Smooth muscle cell (in vitro differentiated cells): ENCODE measurements at regions not wholly inside any gene's neighbourhood (a gene's known extent, or its start where the extent isn't known, plus 50 kb on each side); places are given as distances from the start of the nearest gene placed in this dataset.

Experiments
- DNase-seq: peaks from one replicate; lab custom pipeline; 2025; ENCODE audit not compliant: unreplicated experiment; lab: John Stamatoyannopoulos, UW
- H2AFZ ChIP-seq: fragments of 200-600 bp; sonication (generic); 2 replicates; pipeline ENCODE4 v1.6.0; 2016; ENCODE audit warnings: antibody characterized with exemption, low read depth, mild to moderate bottlenecking
- H3F3A ChIP-seq: fragments of 200-600 bp; sonication (generic); 2 replicates; pipeline ENCODE4 v1.6.0; 2017; ENCODE audit warnings: antibody characterized with exemption, low read depth
- H3K27ac ChIP-seq: fragments of 200-600 bp; sonication (generic); 2 replicates; pipeline ENCODE4 v1.5.1; 2016; ENCODE audit warnings: low read depth, mild to moderate bottlenecking
- H3K27me3 ChIP-seq: fragments of 200-600 bp; sonication (generic); 2 replicates; pipeline ENCODE4 v1.6.1; 2016; ENCODE audit warnings: low read depth, mild to moderate bottlenecking
- H3K36me3 ChIP-seq: fragments of 200-600 bp; sonication (generic); 2 replicates; pipeline ENCODE4 v1.5.1; 2016; ENCODE audit warnings: low read depth
- H3K4me1 ChIP-seq: fragments of 200-600 bp; sonication (generic); 2 replicates; pipeline ENCODE4 v1.5.1; 2016; ENCODE audit warnings: low read depth
- H3K4me2 ChIP-seq: fragments of 200-600 bp; sonication (generic); 2 replicates; pipeline ENCODE4 v1.6.0; 2016; ENCODE audit warnings: mild to moderate bottlenecking
- H3K4me3 ChIP-seq: fragments of 200-600 bp; sonication (generic); 2 replicates; pipeline ENCODE4 v1.5.1; 2016; ENCODE audit warnings: mild to moderate bottlenecking
- H3K79me2 ChIP-seq: fragments of 200-600 bp; sonication (generic); 2 replicates; pipeline ENCODE4 v1.6.0; 2016; ENCODE audit warnings: low read depth, mild to moderate bottlenecking
- H3K9ac ChIP-seq: fragments of 200-600 bp; sonication (generic); 2 replicates; pipeline ENCODE4 v1.6.0; 2016; ENCODE audit warnings: low read depth
- H3K9me3 ChIP-seq: fragments of 200-600 bp; sonication (generic); replicated peaks from 2 replicates; pipeline ENCODE4 v1.5.1; 2016; ENCODE audit warnings: low read depth
- H4K20me1 ChIP-seq: fragments of 200-600 bp; sonication (generic); 2 replicates; pipeline ENCODE4 v1.6.0; 2016; ENCODE audit warnings: low read depth
- WGBS: methylation state at CpG from one replicate; pipeline ENCODE4 v1.1.7; 2016; ENCODE audit warnings: low lambda C conversion rate; 5-methylcytosine and 5-hydroxymethylcytosine counted together
- TF ChIP-seq, protein P1 (sequence below): fragments of 200-600 bp; sonication (generic); IDR thresholded peaks from 2 replicates; pipeline ENCODE4 v1.5.1; 2017; ENCODE audit warnings: borderline replicate concordance, mild to moderate bottlenecking, antibody characterized with exemption; ENCODE audit not compliant: insufficient read depth, poor library complexity, severe bottlenecking

DNA sequence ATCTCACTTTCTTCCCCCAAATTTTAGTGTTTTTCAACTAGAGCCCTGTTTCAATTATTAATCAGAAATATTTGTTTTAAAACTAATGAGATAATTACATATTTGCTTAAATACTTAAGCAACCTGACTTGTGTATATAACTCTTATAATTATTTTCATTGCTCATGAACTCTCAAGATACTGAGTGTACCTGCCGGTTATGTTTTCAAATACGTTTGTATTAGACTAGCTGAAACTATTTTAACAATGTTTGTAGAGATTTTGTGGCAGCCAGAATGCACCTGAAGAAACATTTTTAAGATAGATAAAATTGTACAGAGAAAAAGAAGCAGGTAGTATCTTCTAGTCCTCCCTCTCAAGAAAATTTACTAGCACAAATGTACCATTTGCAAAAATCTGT is 140.6 kb upstream of the CXADR start:
- H2AFZ ChIP-seq, result peak overlapping the region; percentile 64
- TF ChIP-seq, protein P1, sequence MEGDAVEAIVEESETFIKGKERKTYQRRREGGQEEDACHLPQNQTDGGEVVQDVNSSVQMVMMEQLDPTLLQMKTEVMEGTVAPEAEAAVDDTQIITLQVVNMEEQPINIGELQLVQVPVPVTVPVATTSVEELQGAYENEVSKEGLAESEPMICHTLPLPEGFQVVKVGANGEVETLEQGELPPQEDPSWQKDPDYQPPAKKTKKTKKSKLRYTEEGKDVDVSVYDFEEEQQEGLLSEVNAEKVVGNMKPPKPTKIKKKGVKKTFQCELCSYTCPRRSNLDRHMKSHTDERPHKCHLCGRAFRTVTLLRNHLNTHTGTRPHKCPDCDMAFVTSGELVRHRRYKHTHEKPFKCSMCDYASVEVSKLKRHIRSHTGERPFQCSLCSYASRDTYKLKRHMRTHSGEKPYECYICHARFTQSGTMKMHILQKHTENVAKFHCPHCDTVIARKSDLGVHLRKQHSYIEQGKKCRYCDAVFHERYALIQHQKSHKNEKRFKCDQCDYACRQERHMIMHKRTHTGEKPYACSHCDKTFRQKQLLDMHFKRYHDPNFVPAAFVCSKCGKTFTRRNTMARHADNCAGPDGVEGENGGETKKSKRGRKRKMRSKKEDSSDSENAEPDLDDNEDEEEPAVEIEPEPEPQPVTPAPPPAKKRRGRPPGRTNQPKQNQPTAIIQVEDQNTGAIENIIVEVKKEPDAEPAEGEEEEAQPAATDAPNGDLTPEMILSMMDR, result no peak
- H3K27me3 ChIP-seq, result no peaks in the 10 kb centered on the region
- H4K20me1 ChIP-seq, result no peaks in the 10 kb centered on the region
- peaks cover 15% of the 10 kb centered on the region for H3K4me1 ChIP-seq
- H3F3A ChIP-seq, result peaks cover 5% of the 10 kb centered on the region
- H3K9ac ChIP-seq, result no peak overlapping the region
- H3K36me3 ChIP-seq, result no peaks in the 10 kb centered on the region
- H3K4me2 ChIP-seq, result peak overlapping the region; percentile 74
- H3K27ac ChIP-seq, result peak overlapping the region; percentile 59
- no peaks in the 10 kb centered on the region for H3K79me2 ChIP-seq
- no peak overlapping the region for H3K4me3 ChIP-seq
- no peaks in the 10 kb centered on the region for H3K9me3 ChIP-seq
- no peak for DNase-seq
- WGBS, result 81% methylated on average over 2 of the region's 2 CpGs

DNA sequence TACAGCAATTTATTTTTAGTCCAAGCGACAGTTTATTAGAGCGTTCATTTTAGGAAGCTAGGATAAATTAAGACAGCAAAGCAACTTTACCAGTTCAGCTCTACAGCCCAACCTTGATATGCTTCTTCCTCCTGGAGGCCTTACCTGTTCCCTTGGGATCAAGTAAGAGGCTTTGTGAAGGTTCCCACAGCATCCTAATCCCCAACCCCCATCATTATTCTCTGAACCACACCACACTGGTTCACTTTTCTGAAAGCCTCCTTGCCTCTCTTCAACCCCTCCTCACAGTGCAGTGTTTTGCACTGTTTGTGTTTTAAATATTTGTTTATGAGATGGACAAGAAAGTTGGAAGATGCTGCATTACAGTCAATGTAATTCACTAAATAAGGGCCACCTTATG is 126.3 kb upstream of the CXADR start:
- Histone ChIP-seq H3K4me1 (no peaks in the 10 kb centered on the region), H4K20me1 (no peaks in the 10 kb centered on the region), H3K4me2 (no peak overlapping the region), H3K36me3 (no peaks in the 10 kb centered on the region), H3K79me2 (no peaks in the 10 kb centered on the region), H3K9me3 (no peaks in the 10 kb centered on the region), H3F3A (no peaks in the 10 kb centered on the region), H2AFZ (no peak overlapping the region), H3K4me3 (no peak overlapping the region), H3K9ac (no peak overlapping the region), H3K27ac (no peak overlapping the region), H3K27me3 (no peaks in the 10 kb centered on the region)
- TF ChIP-seq, protein P1, result no peak
- DNase-seq, result no peak
- 29% methylated on average over 2 of the region's 2 CpGs for WGBS

DNA sequence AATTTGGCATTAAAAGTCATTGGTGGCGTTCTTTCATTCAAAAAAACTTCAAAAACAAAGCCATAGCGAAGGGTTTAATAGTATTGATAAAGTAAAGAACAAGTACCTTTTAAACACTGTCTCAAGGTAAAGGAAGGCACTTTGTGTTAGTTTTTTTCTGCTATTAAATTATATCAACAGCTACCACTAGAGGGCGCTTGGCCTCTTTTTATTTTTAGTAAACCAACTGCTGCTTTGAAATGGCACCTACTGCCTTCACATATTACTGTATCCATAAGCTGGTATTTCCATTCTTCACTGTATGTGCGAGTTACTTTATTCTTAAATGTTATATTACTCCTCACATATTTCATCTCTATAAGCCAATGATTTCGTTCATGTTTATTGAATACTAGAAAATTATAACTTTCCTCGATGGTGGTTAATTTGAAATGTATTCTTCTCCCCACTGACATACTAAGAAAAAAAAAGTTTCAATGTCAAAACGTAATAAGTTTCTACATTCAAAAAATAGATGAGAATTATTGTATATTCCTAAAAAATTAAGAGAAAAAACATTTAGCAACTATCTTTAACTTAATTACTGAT is 125.7 kb upstream of the CXADR start:
- no peak for DNase-seq
- H3K27me3 ChIP-seq, result no peaks in the 10 kb centered on the region
- no peak overlapping the region for H3K27ac ChIP-seq
- H3K36me3 ChIP-seq, result no peaks in the 10 kb centered on the region
- H3F3A ChIP-seq, result no peaks in the 10 kb centered on the region
- H3K4me2 ChIP-seq, result no peak overlapping the region
- no peaks in the 10 kb centered on the region for H3K79me2 ChIP-seq
- H3K4me3 ChIP-seq, result no peak overlapping the region
- no peaks in the 10 kb centered on the region for H3K4me1 ChIP-seq
- H4K20me1 ChIP-seq, result no peaks in the 10 kb centered on the region
- H2AFZ ChIP-seq, result no peak overlapping the region
- 23% methylated on average over 7 of the region's 7 CpGs for WGBS
- TF ChIP-seq, protein P1, result peak; percentile 86
- H3K9me3 ChIP-seq, result no peaks in the 10 kb centered on the region
- no peak overlapping the region for H3K9ac ChIP-seq

DNA sequence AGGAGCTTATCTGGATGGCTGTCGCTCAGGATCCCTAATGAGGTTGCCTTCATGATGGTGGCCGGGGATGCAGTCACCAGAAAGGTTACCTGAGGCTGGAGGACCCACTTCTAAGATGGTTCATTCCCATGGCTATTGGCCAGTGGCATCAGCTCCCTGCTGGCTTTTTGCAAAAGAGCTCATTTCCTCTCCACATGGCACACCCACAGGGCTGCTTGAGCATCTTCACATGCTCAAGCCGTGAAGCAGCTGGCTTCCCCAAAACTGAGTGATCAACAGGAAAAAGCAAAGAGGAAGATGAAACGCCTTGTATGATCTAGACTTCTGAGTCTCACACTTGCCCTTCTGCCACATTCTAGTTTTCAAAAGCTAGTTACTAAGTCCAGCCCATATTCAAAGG is 124.6 kb upstream of the CXADR start:
- TF ChIP-seq, protein P1, result no peak
- Histone ChIP-seq H2AFZ (no peak overlapping the region), H3K9me3 (no peaks in the 10 kb centered on the region), H3K27me3 (no peaks in the 10 kb centered on the region), H3K36me3 (no peaks in the 10 kb centered on the region), H3K4me3 (no peak overlapping the region), H3K27ac (no peak overlapping the region), H3F3A (no peaks in the 10 kb centered on the region), H3K79me2 (no peaks in the 10 kb centered on the region), H3K4me1 (no peaks in the 10 kb centered on the region), H4K20me1 (no peaks in the 10 kb centered on the region), H3K9ac (no peak overlapping the region), H3K4me2 (no peak overlapping the region)
- 84% methylated on average over 4 of the region's 4 CpGs for WGBS
- no peak for DNase-seq
